GM21529 (cell line): ENCODE measurements at regions not wholly inside any gene's neighbourhood (a gene's known extent, or its start where the extent isn't known, plus 50 kb on each side); places are given as distances from the start of the nearest gene placed in this dataset.
"Not testable (repeated sequence)": the region's sequence is repeated elsewhere in the genome, so short reads cannot be mapped to it uniquely, and the experiment has no call there.

ENCODE experiments used
- ATAC-seq: cut with Tn5 transposase; IDR thresholded peaks from one replicate; pipeline ENCODE4 v1.9.1; 2021; ENCODE audit not compliant: unreplicated experiment

GRCh38 chr16:51516960-51517359, 365.9 kb upstream of the SALL1 start:
- not testable (repeated sequence) for ATAC-seq

- ATAC-seq, result no peak
These were observed 359.3 kb upstream of the SALL1 start for GRCh38 chr16:51510416-51510815.

GRCh38 chr16:51509336-51509735, 358.3 kb upstream of the SALL1 start:
- no peak for ATAC-seq

GRCh38 chr16:51508490-51509212, 357.6 kb upstream of the SALL1 start:
- no peak for ATAC-seq

- no peak for ATAC-seq
These were observed 356.2 kb upstream of the SALL1 start for GRCh38 chr16:51507286-51507685.

GRCh38 chr16:51500306-51500705, 349.2 kb upstream of the SALL1 start:
- ATAC-seq, result no peak

GRCh38 chr16:51497541-51498211, 346.6 kb upstream of the SALL1 start:
- ATAC-seq, result no peak

GRCh38 chr16:51490866-51491265, 339.8 kb upstream of the SALL1 start:
- no peak for ATAC-seq

GRCh38 chr16:51487880-51488279, 336.8 kb upstream of the SALL1 start:
- no peak for ATAC-seq

GRCh38 chr16:51474414-51475091, 323.5 kb upstream of the SALL1 start:
- no peak for ATAC-seq

- no peak for ATAC-seq
These were observed 322.0 kb upstream of the SALL1 start for GRCh38 chr16:51473091-51473490.

GRCh38 chr16:51470492-51470891, 319.4 kb upstream of the SALL1 start:
- no peak for ATAC-seq

GRCh38 chr16:51464996-51465395, 313.9 kb upstream of the SALL1 start:
- no peak for ATAC-seq

GRCh38 chr16:51461255-51461654, 310.2 kb upstream of the SALL1 start:
- ATAC-seq, result no peak

GRCh38 chr16:51458356-51459140, 307.5 kb upstream of the SALL1 start:
- no peak for ATAC-seq

GRCh38 chr16:51457775-51458174, 306.7 kb upstream of the SALL1 start:
- ATAC-seq, result no peak

- no peak for ATAC-seq
These were observed 304.3 kb upstream of the SALL1 start for GRCh38 chr16:51455398-51455797.

- no peak for ATAC-seq
These were observed 302.2 kb upstream of the SALL1 start for GRCh38 chr16:51453251-51453650.

- ATAC-seq, result no peak
These were observed 299.8 kb upstream of the SALL1 start for GRCh38 chr16:51450909-51451308.

GRCh38 chr16:51450376-51450775, 299.3 kb upstream of the SALL1 start:
- ATAC-seq, result no peak

GRCh38 chr16:51449441-51449840, 298.4 kb upstream of the SALL1 start:
- no peak for ATAC-seq
